ENCODE measurements at regions not wholly inside any gene's neighbourhood (a gene's known extent, or its start where the extent isn't known, plus 50 kb on each side); places are given as distances from the start of the nearest gene placed in this dataset.

DNA sequence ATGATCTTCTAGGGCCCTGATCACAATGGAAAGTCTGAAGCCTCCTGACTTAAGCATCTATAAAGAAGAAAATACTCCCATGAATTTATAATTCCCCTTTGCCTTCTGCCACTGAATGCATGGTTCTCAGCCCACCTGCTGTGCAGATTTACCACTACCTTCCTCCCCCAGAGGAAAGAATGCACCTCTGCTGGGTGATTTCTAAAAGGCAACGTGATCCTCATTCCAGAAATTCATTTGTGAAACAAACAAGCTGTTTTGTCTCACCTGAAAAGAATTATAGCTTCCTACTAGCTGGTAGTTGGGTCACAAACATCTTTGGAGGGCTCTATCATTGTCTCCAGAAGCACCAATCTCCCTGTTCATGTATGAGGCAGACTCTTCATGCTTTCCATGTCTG lies 320.2 kb downstream of the CDC14C start:
- TF ChIP-seq, protein P1, sequence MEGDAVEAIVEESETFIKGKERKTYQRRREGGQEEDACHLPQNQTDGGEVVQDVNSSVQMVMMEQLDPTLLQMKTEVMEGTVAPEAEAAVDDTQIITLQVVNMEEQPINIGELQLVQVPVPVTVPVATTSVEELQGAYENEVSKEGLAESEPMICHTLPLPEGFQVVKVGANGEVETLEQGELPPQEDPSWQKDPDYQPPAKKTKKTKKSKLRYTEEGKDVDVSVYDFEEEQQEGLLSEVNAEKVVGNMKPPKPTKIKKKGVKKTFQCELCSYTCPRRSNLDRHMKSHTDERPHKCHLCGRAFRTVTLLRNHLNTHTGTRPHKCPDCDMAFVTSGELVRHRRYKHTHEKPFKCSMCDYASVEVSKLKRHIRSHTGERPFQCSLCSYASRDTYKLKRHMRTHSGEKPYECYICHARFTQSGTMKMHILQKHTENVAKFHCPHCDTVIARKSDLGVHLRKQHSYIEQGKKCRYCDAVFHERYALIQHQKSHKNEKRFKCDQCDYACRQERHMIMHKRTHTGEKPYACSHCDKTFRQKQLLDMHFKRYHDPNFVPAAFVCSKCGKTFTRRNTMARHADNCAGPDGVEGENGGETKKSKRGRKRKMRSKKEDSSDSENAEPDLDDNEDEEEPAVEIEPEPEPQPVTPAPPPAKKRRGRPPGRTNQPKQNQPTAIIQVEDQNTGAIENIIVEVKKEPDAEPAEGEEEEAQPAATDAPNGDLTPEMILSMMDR (IDR thresholded peaks at IDR 0.05), result no peak
- no peak for TF ChIP-seq POLR2A (IDR thresholded peaks at IDR 0.05)
